K562 (cell line): ENCODE measurements at regions not wholly inside any gene's neighbourhood (a gene's known extent, or its start where the extent isn't known, plus 50 kb on each side); places are given as distances from the start of the nearest gene placed in this dataset.

ENCODE experiments used
- ATAC-seq: fragments of 200-7000 bp; cut with Tn5 transposase; 3 replicates; pipeline ENCODE4 v1.9.1; 2020; ENCODE audit warnings: moderate library complexity
- BruUV-seq: library from RNA; stranded (reverse); fragments of 400-500 nt; replicated peaks from 2 replicates; lab custom pipeline; 2021; lab: Mats Ljungman, UMichigan
- CTCF ChIA-PET: fragments of 300-600 bp; formaldehyde crosslinking; extraction: SDS; loops from one replicate; lab custom pipeline; 2021; ENCODE audit warnings: low intra/inter-chr PET ratio; lab: Yijun Ruan, JAX
- POLR2A ChIA-PET: fragments of 300-600, 350-650 bp; sonication (Branson Sonifier 250); formaldehyde crosslinking; extraction: SDS; loops from one replicate; lab custom pipeline; 2021; ENCODE audit warnings: antibody characterized with exemption, inconsistent platforms; lab: Yijun Ruan, JAX
- DNase-seq, 4 experiments: peaks; one replicate each; pipeline versions ENCODE4 v3.0.0 to v3.0.0-alpha.2; 2011 to 2018; ENCODE audit warnings: low spot score in 3 of 4, mixed read lengths in 3 of 4; ENCODE audit errors: extremely low read depth in 1 of 4
- FAIRE-seq: peaks from 2 replicates; lab custom pipeline; 2011; peaks lifted over from hg19 to GRCh38; lab: Jason Lieb, UNC
- H2AFZ ChIP-seq: 2 replicates; pipeline ENCODE4 v1.6.0; 2011; ENCODE audit warnings: low read depth, low read length, control low read depth, inconsistent platforms
- H3K27ac ChIP-seq: fragments of 200-600 bp; 3 replicates; pipeline ENCODE4 v1.8.0; 2011; ENCODE audit warnings: low read depth, mild to moderate bottlenecking, control low read depth, inconsistent platforms, low read length, moderate library complexity, mixed read lengths; ENCODE audit errors: extremely low read depth
- H3K27me3 ChIP-seq, 2 experiments: fragments of 300-600 bp in 1 of 2; 2 replicates in 1 of 2; 3 replicates in 1 of 2; pipeline versions ENCODE4 v1.6.0 to v1.8.0; 2011; ENCODE audit warnings: inconsistent platforms in 2 of 2, low read length in 2 of 2, mild to moderate bottlenecking in 1 of 2, mixed read lengths in 1 of 2, moderate library complexity in 1 of 2; ENCODE audit not compliant: control insufficient read depth in 2 of 2, insufficient read depth in 2 of 2
- H3K36me3 ChIP-seq: fragments of 300-600 bp; 3 replicates; pipeline ENCODE4 v1.8.0; 2011; ENCODE audit warnings: mild to moderate bottlenecking, low read length, inconsistent platforms; ENCODE audit not compliant: control insufficient read depth, insufficient read depth
- H3K4me1 ChIP-seq, 2 experiments: fragments of 200-600 bp in 1 of 2; replicated peaks in 1 of 2; 2 replicates in 1 of 2; 3 replicates in 1 of 2; pipeline versions ENCODE4 v1.5.1 to v1.8.0; 2011; ENCODE audit warnings: inconsistent platforms in 2 of 2, low read length in 2 of 2, mild to moderate bottlenecking in 1 of 2, mixed read lengths in 1 of 2, moderate library complexity in 1 of 2; ENCODE audit not compliant: control insufficient read depth in 2 of 2, insufficient read depth in 2 of 2
- H3K4me2 ChIP-seq: 2 replicates; pipeline ENCODE4 v1.6.1; 2011; ENCODE audit warnings: low read length, control low read depth, inconsistent platforms, mixed read lengths; ENCODE audit not compliant: insufficient read depth
- H3K4me3 ChIP-seq: fragments of 200-600 bp; sonication (generic), shearing (Covaris generic); 2 replicates; pipeline ENCODE4 v1.5.1; 2016; ENCODE audit warnings: control low read depth, inconsistent platforms
- H3K79me2 ChIP-seq: fragments of 200-600 bp; 3 replicates; pipeline ENCODE4 v1.8.0; 2011; ENCODE audit warnings: low read length, inconsistent platforms; ENCODE audit not compliant: control insufficient read depth, insufficient read depth
- H3K9ac ChIP-seq, 2 experiments: 2 replicates each; pipeline versions ENCODE4 v1.6.0 to v1.6.1; 2011; ENCODE audit warnings: low read depth in 2 of 2, low read length in 2 of 2, control low read depth in 1 of 2, inconsistent platforms in 1 of 2, mild to moderate bottlenecking in 1 of 2, mixed read lengths in 1 of 2; ENCODE audit not compliant: insufficient read depth in 1 of 2
- H3K9me1 ChIP-seq: one replicate; pipeline ENCODE4 v1.6.0; 2011; ENCODE audit warnings: inconsistent platforms, mild to moderate bottlenecking, low read length, moderate library complexity; ENCODE audit not compliant: control insufficient read depth, insufficient read depth
- H3K9me3 ChIP-seq: replicated peaks from 2 replicates; pipeline ENCODE4 v1.5.1; 2011; ENCODE audit warnings: low read depth, low read length, inconsistent platforms; ENCODE audit not compliant: control insufficient read depth, insufficient read depth
- H4K20me1 ChIP-seq: replicated peaks from 2 replicates; pipeline ENCODE4 v1.6.1; 2011; ENCODE audit warnings: low read length, inconsistent platforms, mixed read lengths; ENCODE audit not compliant: control insufficient read depth, insufficient read depth
- ATF3 ChIP-seq, 2 experiments: fragments of 450-650 bp in 1 of 2; sonication (generic) in 1 of 2; formaldehyde crosslinking in 1 of 2; IDR thresholded peaks in 1 of 2; conservative IDR thresholded peaks in 1 of 2; 2 replicates each; pipeline versions ENCODE4 v1.6.1 to v1.8.1; 2016 to 2023; ENCODE audit warnings: mild to moderate bottlenecking in 2 of 2, moderate library complexity in 2 of 2, inconsistent platforms in 1 of 2, missing genetic modification reagents in 1 of 2
- COPS2 ChIP-seq: fragments of 450-650 bp; conservative IDR thresholded peaks from 2 replicates; pipeline ENCODE4 v1.6.1; 2016; ENCODE audit warnings: mild to moderate bottlenecking, moderate library complexity
- ELF2 ChIP-seq: fragments of 250-450 bp; sonication (Bioruptor Pico); IDR thresholded peaks from 2 replicates; pipeline ENCODE4 v1.5.0; 2021; ENCODE audit warnings: mild to moderate bottlenecking
- FIP1L1 ChIP-seq: fragments of 200-400 bp; formaldehyde crosslinking; IDR thresholded peaks from 2 replicates; pipeline ENCODE4 v1.6.1; 2018; ENCODE audit warnings: mild to moderate bottlenecking, low read depth, low read length; ENCODE audit not compliant: poor library complexity, severe bottlenecking
- JUND ChIP-seq, 2 experiments: IDR thresholded peaks; 2 replicates in 1 of 2; 3 replicates in 1 of 2; pipeline ENCODE4 v1.6.1; 2011; ENCODE audit warnings: borderline replicate concordance in 2 of 2, low read depth in 2 of 2, low read length in 2 of 2, improper control_type of control experiment in 1 of 2, missing biosample characterization in 1 of 2, missing genetic modification characterization in 1 of 2, missing genetic modification reagents in 1 of 2
- ZNF239 ChIP-seq: fragments of 250-450 bp; sonication (Bioruptor Pico); IDR thresholded peaks from 2 replicates; pipeline ENCODE4 v1.4.0; 2020; ENCODE audit warnings: mild to moderate bottlenecking
- WGBS: fragments of 100-300 bp; shearing (Covaris generic); methylation state at CpG from one replicate; pipeline ENCODE4 v1.1.6; 2016; ENCODE audit warnings: low coverage, mixed read lengths; ENCODE audit not compliant: insufficient coverage; ENCODE audit errors: missing lambda C conversion rate; 5-methylcytosine and 5-hydroxymethylcytosine counted together
- in situ Hi-C: fragments of 300-500 bp; cut with MboI; formaldehyde crosslinking; loops from 4 replicates; pipeline ENCODE4 v1.15.0; 2018; ENCODE audit warnings: inconsistent platforms, mixed read lengths
- intact Hi-C: fragments of 100-400 bp; cut with micrococcal nuclease; formaldehyde crosslinking; loops from 2 replicates; pipeline ENCODE4 v1.14.2; 2022
- TF ChIP-seq, protein P1 (sequence below): IDR thresholded peaks from 2 replicates; pipeline ENCODE4 v1.6.1; 2014; ENCODE audit warnings: antibody characterized with exemption

- ChIA-PET CTCF (no interaction called here), POLR2A (no interaction called here)
- H3K4me3 ChIP-seq: no peak overlapping the region
- no peak overlapping the region for H3K27ac ChIP-seq
- no peak for DNase-seq
- no peak overlapping the region for H3K4me2 ChIP-seq
- BruUV-seq: no TSS peak
- TF ChIP-seq COPS2 (no peak), JUND (IDR thresholded peaks at IDR 0.05; ENCODE audit: borderline replicate concordance, low read depth, low read length) (no peak), JUND (tag; IDR thresholded peaks at IDR 0.05; ENCODE audit: borderline replicate concordance, low read depth, low read length) (no peak), FIP1L1 (no peak), ATF3 (IDR thresholded peaks at IDR 0.05) (no peak), ATF3 (CRISPR knock-in tag; conservative IDR thresholded peaks at IDR 0.05) (no peak), ZNF239 (CRISPR knock-in tag) (no peak), ELF2 (CRISPR knock-in tag) (no peak)
- TF ChIP-seq, protein P1, sequence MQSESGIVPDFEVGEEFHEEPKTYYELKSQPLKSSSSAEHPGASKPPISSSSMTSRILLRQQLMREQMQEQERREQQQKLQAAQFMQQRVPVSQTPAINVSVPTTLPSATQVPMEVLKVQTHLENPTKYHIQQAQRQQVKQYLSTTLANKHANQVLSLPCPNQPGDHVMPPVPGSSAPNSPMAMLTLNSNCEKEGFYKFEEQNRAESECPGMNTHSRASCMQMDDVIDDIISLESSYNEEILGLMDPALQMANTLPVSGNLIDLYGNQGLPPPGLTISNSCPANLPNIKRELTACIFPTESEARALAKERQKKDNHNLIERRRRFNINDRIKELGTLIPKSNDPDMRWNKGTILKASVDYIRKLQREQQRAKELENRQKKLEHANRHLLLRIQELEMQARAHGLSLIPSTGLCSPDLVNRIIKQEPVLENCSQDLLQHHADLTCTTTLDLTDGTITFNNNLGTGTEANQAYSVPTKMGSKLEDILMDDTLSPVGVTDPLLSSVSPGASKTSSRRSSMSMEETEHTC: no peak
- no peaks in the 10 kb centered on the region for H3K27me3 ChIP-seq
- ATAC-seq: no peak
- no peaks in the 10 kb centered on the region for H3K4me1 ChIP-seq
- no peaks in the 10 kb centered on the region for H4K20me1 ChIP-seq
- no peaks in the 10 kb centered on the region for H3K9me1 ChIP-seq
- H3K36me3 ChIP-seq: no peaks in the 10 kb centered on the region
- H3K79me2 ChIP-seq: no peaks in the 10 kb centered on the region
- no peaks in the 10 kb centered on the region for H3K9me3 ChIP-seq
- in situ Hi-C loops: no loop called here
- no peak overlapping the region for H3K9ac ChIP-seq
- intact Hi-C loops: no loop called here
- no peak for FAIRE-seq
- H2AFZ ChIP-seq: no peak overlapping the region
- WGBS: 0% methylated on average over 3 of the region's 3 CpGs
These were observed 1076.7 kb downstream of the BCL11B start for GRCh38 chr14:98195256-98195655.
